ENCODE measurements at regions not wholly inside any gene's neighbourhood (a gene's known extent, or its start where the extent isn't known, plus 50 kb on each side); places are given as distances from the start of the nearest gene placed in this dataset.

DNA sequence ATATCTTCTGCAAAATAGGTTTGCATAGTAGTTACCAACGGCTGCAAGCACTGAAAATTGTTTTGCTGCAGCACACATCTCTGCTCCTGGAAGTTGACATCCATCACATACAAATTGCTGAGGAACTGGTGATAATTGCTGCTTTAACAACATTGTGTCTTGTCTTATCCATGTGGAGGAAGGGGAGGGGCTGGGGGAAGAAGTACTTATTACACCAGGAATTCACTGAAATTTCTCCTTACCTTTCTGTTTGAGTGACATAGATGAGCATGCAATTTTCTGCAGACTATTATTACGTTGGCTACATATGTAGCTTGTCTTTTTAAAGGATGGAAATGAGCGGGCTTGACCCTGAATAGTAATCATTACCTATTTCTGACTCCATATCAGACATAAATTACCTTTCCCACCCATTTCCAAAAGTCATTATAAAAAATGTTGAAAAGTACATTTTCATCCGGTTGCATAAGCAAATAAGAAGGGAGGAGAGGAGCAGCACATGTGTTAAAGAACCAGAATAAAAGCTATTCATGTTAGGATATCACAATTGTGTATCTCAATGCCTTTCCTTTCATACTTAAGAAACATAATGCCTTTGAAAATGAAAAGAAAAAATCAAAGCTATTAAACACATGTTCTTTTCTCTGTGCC lies 1905.6 kb downstream of the PCDH7 start:
- H3K27me3 Mint-ChIP-seq (ENCODE audit: insufficient read depth, unreplicated experiment), result no peaks in the 10 kb centered on the region
- ChIA-PET CTCF (interaction anchor here (1.2 kb wide), 1 partner anchor 9 kb away, joined by 4 read pairs; no protein-coding TSS in a partner anchor), POLR2A (no interaction called here)
- TF ChIP-seq, protein P1, sequence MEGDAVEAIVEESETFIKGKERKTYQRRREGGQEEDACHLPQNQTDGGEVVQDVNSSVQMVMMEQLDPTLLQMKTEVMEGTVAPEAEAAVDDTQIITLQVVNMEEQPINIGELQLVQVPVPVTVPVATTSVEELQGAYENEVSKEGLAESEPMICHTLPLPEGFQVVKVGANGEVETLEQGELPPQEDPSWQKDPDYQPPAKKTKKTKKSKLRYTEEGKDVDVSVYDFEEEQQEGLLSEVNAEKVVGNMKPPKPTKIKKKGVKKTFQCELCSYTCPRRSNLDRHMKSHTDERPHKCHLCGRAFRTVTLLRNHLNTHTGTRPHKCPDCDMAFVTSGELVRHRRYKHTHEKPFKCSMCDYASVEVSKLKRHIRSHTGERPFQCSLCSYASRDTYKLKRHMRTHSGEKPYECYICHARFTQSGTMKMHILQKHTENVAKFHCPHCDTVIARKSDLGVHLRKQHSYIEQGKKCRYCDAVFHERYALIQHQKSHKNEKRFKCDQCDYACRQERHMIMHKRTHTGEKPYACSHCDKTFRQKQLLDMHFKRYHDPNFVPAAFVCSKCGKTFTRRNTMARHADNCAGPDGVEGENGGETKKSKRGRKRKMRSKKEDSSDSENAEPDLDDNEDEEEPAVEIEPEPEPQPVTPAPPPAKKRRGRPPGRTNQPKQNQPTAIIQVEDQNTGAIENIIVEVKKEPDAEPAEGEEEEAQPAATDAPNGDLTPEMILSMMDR (IDR thresholded peaks at IDR 0.05; ENCODE audit: unreplicated experiment), result no peak
- no peak overlapping the region for H3K4me3 Mint-ChIP-seq (ENCODE audit: unreplicated experiment)
- H3K4me1 Mint-ChIP-seq (ENCODE audit: insufficient read depth, unreplicated experiment), result peaks cover 9% of the 10 kb centered on the region
- intact Hi-C loops (cut with micrococcal nuclease), result no loop called here
- H3K27ac Mint-ChIP-seq (ENCODE audit: low read depth, unreplicated experiment), result no peak overlapping the region
- no peaks in the 10 kb centered on the region for H3K36me3 Mint-ChIP-seq (ENCODE audit: insufficient read depth, unreplicated experiment)
- DNase-seq (ENCODE audit: unreplicated experiment), result no peak
- H3K9me3 Mint-ChIP-seq (ENCODE audit: unreplicated experiment), result peaks cover 9% of the 10 kb centered on the region
- no TSS peak for BruUV-seq (replicated peaks)

DNA sequence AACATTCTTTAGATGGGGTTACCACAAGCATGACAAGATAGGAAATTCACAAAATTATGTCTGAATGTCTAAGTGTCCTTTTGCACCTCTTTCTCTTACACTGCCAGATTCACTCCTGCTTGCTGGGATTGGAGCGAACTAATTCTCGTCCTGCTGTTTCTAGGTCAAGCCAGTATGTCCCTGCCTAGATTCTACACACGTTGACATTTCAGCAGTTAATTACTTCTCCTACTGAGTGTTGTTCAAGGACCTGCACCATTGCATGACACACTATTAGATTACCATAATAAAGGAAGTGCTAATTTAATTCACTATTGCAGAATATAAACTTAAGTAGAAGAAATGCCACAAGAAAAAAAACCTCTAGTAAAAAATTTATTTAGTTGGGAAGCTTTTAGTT lies 1911.7 kb downstream of the PCDH7 start:
- Mint-ChIP-seq H3K9me3 (ENCODE audit: unreplicated experiment) (peaks cover 9% of the 10 kb centered on the region), H3K4me1 (ENCODE audit: insufficient read depth, unreplicated experiment) (no peaks in the 10 kb centered on the region), H3K36me3 (ENCODE audit: insufficient read depth, unreplicated experiment) (no peaks in the 10 kb centered on the region), H3K4me3 (ENCODE audit: unreplicated experiment) (no peak overlapping the region), H3K27me3 (ENCODE audit: insufficient read depth, unreplicated experiment) (no peaks in the 10 kb centered on the region), H3K27ac (ENCODE audit: low read depth, unreplicated experiment) (no peak overlapping the region)
- ChIA-PET POLR2A (interaction anchor here (0.7 kb wide), 1 partner anchor 529 kb away, joined by 3 read pairs; no protein-coding TSS in a partner anchor), CTCF (interaction anchor here (0.6 kb wide), 1 partner anchor 1017 kb away, joined by 3 read pairs; no protein-coding TSS in a partner anchor)
- BruUV-seq (replicated peaks), result no TSS peak
- TF ChIP-seq, protein P1 (IDR thresholded peaks at IDR 0.05; ENCODE audit: unreplicated experiment), result no peak
- DNase-seq (ENCODE audit: unreplicated experiment), result no peak
- intact Hi-C loops (cut with micrococcal nuclease), result no loop called here

DNA sequence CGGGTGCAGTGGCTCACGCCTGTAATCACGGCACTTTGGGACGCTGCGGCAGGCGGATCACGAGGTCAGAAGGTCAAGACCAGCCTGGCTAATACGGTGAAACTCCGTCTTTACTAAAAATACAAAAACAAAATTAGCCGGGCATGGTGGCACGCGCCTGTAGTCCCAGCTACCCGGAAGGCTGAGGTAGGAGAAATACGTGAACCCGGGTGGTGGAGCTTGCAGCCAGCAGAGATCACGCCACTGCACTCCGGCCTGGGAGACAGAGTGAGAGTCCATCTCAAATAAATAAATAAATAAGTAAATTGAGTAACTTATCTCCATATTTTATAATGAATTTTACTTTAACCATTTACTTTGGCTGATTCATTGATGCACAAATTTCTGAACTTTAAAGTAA lies 1913.3 kb downstream of the PCDH7 start:
- DNase-seq (ENCODE audit: unreplicated experiment), result no peak
- no TSS peak for BruUV-seq (replicated peaks)
- no peak overlapping the region for H3K27ac Mint-ChIP-seq (ENCODE audit: low read depth, unreplicated experiment)
- peaks cover 9% of the 10 kb centered on the region for H3K9me3 Mint-ChIP-seq (ENCODE audit: unreplicated experiment)
- ChIA-PET CTCF (interaction anchor here (1.9 kb wide), 1 partner anchor 8 kb away, joined by 4 read pairs; no protein-coding TSS in a partner anchor), POLR2A (interaction anchor here (0.6 kb wide), 1 partner anchor 69 kb away, joined by 3 read pairs; no protein-coding TSS in a partner anchor)
- H3K4me1 Mint-ChIP-seq (ENCODE audit: insufficient read depth, unreplicated experiment), result no peaks in the 10 kb centered on the region
- TF ChIP-seq, protein P1 (IDR thresholded peaks at IDR 0.05; ENCODE audit: unreplicated experiment), result no peak
- H3K27me3 Mint-ChIP-seq (ENCODE audit: insufficient read depth, unreplicated experiment), result no peaks in the 10 kb centered on the region
- intact Hi-C loops (cut with micrococcal nuclease), result no loop called here
- no peaks in the 10 kb centered on the region for H3K36me3 Mint-ChIP-seq (ENCODE audit: insufficient read depth, unreplicated experiment)
- no peak overlapping the region for H3K4me3 Mint-ChIP-seq (ENCODE audit: unreplicated experiment)

DNA sequence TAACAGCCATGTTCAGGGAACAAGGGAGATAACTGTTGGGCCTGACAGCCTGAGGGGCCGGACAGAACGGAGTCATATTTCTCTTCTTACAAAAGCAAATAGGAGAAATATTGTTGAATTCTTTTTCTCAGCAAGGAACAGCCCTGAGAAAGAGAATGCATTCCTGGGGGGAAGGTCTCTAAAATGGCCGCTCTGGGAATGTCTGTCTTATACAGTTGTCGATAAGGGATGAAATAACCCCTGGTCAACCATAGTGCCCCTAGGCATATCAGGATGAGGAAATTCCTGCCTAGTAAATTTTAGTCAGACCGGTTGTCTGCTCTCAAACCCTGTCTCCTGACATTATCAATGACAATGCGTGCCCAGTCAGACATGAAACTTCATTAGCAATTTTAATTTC lies 1925.5 kb downstream of the PCDH7 start:
- H3K36me3 Mint-ChIP-seq (ENCODE audit: insufficient read depth, unreplicated experiment), result no peaks in the 10 kb centered on the region
- POLR2A ChIA-PET, result no interaction called here
- intact Hi-C loops (cut with micrococcal nuclease), result no loop called here
- peaks cover 2% of the 10 kb centered on the region for H3K9me3 Mint-ChIP-seq (ENCODE audit: unreplicated experiment)
- CTCF ChIA-PET, result no interaction called here
- H3K27me3 Mint-ChIP-seq (ENCODE audit: insufficient read depth, unreplicated experiment), result no peaks in the 10 kb centered on the region
- no peak overlapping the region for H3K27ac Mint-ChIP-seq (ENCODE audit: low read depth, unreplicated experiment)
- TF ChIP-seq, protein P1 (IDR thresholded peaks at IDR 0.05; ENCODE audit: unreplicated experiment), result no peak
- no peaks in the 10 kb centered on the region for H3K4me1 Mint-ChIP-seq (ENCODE audit: insufficient read depth, unreplicated experiment)
- DNase-seq (ENCODE audit: unreplicated experiment), result no peak
- H3K4me3 Mint-ChIP-seq (ENCODE audit: unreplicated experiment), result no peak overlapping the region
- no TSS peak for BruUV-seq (replicated peaks)

All from MCF 10A (cell line).